Fibroblast of lung (primary cell): ENCODE measurements at regions not wholly inside any gene's neighbourhood (a gene's known extent, or its start where the extent isn't known, plus 50 kb on each side); places are given as distances from the start of the nearest gene placed in this dataset.

Experiments used
- DNase-seq, 2 donors: peaks; one replicate each; pipeline versions ENCODE4 v3.0.0 to v3.0.0-alpha.2; 2010; ENCODE audit warnings: low read depth in 2 of 2
- H2AFZ ChIP-seq: 2 replicates; pipeline ENCODE4 v1.5.1; 2012; ENCODE audit warnings: low read length, control low read depth, inconsistent platforms
- H3K27ac ChIP-seq: 2 replicates; pipeline ENCODE4 v1.5.1; 2011; ENCODE audit warnings: low read length, control low read depth; ENCODE audit not compliant: insufficient read depth
- H3K27me3 ChIP-seq: 2 replicates; pipeline ENCODE4 v1.5.1; 2011; ENCODE audit warnings: mild to moderate bottlenecking, low read length; ENCODE audit not compliant: control insufficient read depth, insufficient read depth
- H3K36me3 ChIP-seq: 2 replicates; pipeline ENCODE4 v1.5.1; 2011; ENCODE audit warnings: low read length; ENCODE audit not compliant: control insufficient read depth, insufficient read depth
- H3K4me1 ChIP-seq: 2 replicates; pipeline ENCODE4 v1.5.1; 2011; ENCODE audit warnings: low read length; ENCODE audit not compliant: control insufficient read depth, insufficient read depth; ENCODE audit errors: extremely low read depth
- H3K4me2 ChIP-seq: 2 replicates; pipeline ENCODE4 v1.5.1; 2011; ENCODE audit warnings: low read length, control low read depth; ENCODE audit not compliant: insufficient read depth; ENCODE audit errors: extremely low read depth
- H3K4me3 ChIP-seq, 4 experiments: fragments of 200-600 bp in 1 of 4; sonication (generic) in 1 of 4; replicated peaks in 1 of 4; 2 replicates each; pipeline ENCODE4 v1.5.1; 2011 to 2016; ENCODE audit warnings: low read length in 4 of 4, low read depth in 3 of 4, mild to moderate bottlenecking in 3 of 4, control low read depth in 2 of 4, inconsistent platforms in 1 of 4, mixed read lengths in 1 of 4; ENCODE audit not compliant: insufficient read depth in 1 of 4; ENCODE audit errors: control extremely low read depth in 1 of 4
- H3K79me2 ChIP-seq: 2 replicates; pipeline ENCODE4 v1.5.1; 2012; ENCODE audit warnings: mild to moderate bottlenecking, low read length, inconsistent platforms; ENCODE audit not compliant: control insufficient read depth, insufficient read depth
- H3K9ac ChIP-seq: 2 replicates; pipeline ENCODE4 v1.5.1; 2011; ENCODE audit warnings: mild to moderate bottlenecking, low read length, control low read depth; ENCODE audit not compliant: insufficient read depth
- H3K9me3 ChIP-seq: 2 replicates; pipeline ENCODE4 v1.5.1; 2012; ENCODE audit warnings: low read depth, low read length; ENCODE audit not compliant: control insufficient read depth, insufficient read depth
- H4K20me1 ChIP-seq: 2 replicates; pipeline ENCODE4 v1.5.1; 2011; ENCODE audit warnings: low read length; ENCODE audit not compliant: control insufficient read depth, insufficient read depth; ENCODE audit errors: extremely low read depth
- CTCF ChIP-seq, 2 donors: IDR thresholded peaks in 1 of 2; conservative IDR thresholded peaks in 1 of 2; 1 replicate in 1 of 2; 2 replicates in 1 of 2; pipeline ENCODE4 v1.5.1; 2011 to 2012; ENCODE audit warnings: low read length in 2 of 2, control low read depth in 1 of 2, inconsistent platforms in 1 of 2, low read depth in 1 of 2, mild to moderate bottlenecking in 1 of 2
- EZH2 ChIP-seq: IDR thresholded peaks from 2 replicates; pipeline ENCODE4 v1.5.1; 2012; ENCODE audit warnings: low read length, control low read depth, mild to moderate bottlenecking; ENCODE audit errors: missing control alignments

DNA sequence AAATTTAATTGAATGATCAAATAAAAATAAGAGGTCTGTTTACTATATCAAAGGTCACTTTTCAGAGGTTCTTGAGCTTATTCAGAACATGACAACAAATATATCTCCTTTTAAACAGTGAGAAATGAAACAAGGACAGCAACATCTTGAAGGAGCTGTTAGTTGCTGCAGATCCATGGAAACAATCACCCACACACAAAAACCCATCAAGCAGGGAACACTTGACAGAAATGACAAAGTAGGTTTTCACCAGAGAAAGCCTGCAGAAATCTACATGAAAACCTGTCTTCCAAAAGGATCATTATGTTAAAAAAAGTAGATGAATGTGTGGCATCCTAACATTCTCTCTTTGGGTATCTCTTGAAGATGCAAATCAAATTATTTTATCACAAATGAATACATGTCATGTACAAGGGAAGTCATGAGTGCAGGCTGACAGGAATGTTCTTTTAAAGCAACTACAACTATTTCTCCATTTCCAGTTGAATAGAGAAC, 203.0 kb downstream of the GRIA2 start:
- DNase-seq: no peak
- no peak overlapping the region for H3K27ac ChIP-seq
- H3K4me3 ChIP-seq: no peak overlapping the region
- no peaks in the 10 kb centered on the region for H3K36me3 ChIP-seq
- no peak overlapping the region for H2AFZ ChIP-seq
- no peaks in the 10 kb centered on the region for H3K27me3 ChIP-seq
- TF ChIP-seq EZH2 (no peak), CTCF (conservative IDR thresholded peaks at IDR 0.05 in 1 of 2, IDR thresholded peaks at IDR 0.05 in 1 of 2; ENCODE audit: low read depth in 1 of 2, low read length in 2 of 2) (no peak)
- H4K20me1 ChIP-seq: no peaks in the 10 kb centered on the region
- H3K4me1 ChIP-seq: no peaks in the 10 kb centered on the region
- no peak overlapping the region for H3K4me2 ChIP-seq
- no peaks in the 10 kb centered on the region for H3K9me3 ChIP-seq
- no peaks in the 10 kb centered on the region for H3K79me2 ChIP-seq
- H3K9ac ChIP-seq: no peak overlapping the region

DNA sequence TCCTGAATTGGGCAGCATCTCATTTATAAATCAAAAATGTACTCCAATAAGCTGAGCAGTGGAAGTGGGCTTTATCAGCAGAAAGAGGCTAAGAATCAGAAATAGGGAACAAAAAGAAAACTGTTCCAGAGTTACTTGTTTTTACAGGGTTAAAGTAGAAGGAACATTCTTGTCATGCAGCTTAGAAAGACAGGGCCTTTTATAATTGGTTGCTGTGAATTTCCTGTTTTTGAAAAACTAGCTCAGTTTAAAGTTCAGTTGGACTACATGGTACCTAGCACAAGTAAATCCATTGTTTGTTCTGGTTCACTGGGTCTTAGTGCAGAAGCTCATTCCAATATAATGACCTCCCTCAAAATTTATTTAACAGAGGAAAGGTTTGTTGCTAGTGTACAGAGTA, 200.8 kb downstream of the GRIA2 start:
- Histone ChIP-seq H3K9me3 (no peaks in the 10 kb centered on the region), H3K27me3 (no peaks in the 10 kb centered on the region), H3K4me1 (no peaks in the 10 kb centered on the region), H3K4me3 (no peak overlapping the region), H3K4me2 (no peak overlapping the region), H3K27ac (no peak overlapping the region), H3K36me3 (no peaks in the 10 kb centered on the region), H3K9ac (no peak overlapping the region), H2AFZ (no peak overlapping the region), H3K79me2 (no peaks in the 10 kb centered on the region), H4K20me1 (no peaks in the 10 kb centered on the region)
- TF ChIP-seq EZH2: no peak
- TF ChIP-seq CTCF (conservative IDR thresholded peaks at IDR 0.05 in 1 of 2, IDR thresholded peaks at IDR 0.05 in 1 of 2; ENCODE audit: low read depth in 1 of 2, low read length in 2 of 2): no peak
- no peak for DNase-seq
